ENCODE measurements at regions not wholly inside any gene's neighbourhood (a gene's known extent, or its start where the extent isn't known, plus 50 kb on each side); places are given as distances from the start of the nearest gene placed in this dataset.

DNA sequence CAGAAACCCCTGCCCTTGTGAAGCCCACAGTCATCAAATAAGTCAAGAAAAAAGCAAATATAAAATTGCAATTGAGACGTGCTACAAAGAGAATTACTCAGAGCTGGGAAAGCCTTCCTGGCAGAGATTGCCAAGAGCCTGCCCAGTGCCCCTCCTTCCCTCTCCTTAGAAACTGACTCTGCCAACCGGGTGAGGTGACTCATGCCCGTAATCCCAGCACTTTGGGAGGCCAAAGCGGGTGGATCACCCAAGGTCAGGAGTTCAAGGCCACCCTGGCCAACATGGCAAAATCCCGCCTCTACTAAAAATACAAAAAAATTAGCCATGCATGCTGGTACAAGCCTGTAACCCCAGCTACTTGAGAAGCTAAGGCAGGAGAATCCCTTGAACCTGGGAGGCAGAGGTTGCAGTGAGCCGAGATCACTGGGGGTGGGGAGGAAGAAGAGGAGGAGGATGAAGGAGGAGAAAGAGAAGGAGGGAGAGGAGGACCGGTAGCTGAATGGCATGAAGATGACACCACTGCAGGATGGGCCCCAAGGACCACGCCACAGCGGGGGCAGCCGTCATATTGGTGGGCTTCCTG lies 76.1 kb upstream of the RTL6 start:
- Histone ChIP-seq H3K27ac (no peak overlapping the region), H3K9me3 (peaks cover 0 to 14% (median 0%) of the 10 kb centered on the region in 4 donors), H3K27me3 (peaks cover 0 to 14% of the 10 kb centered on the region in 2 donors), H3K36me3 (no peaks in the 10 kb centered on the region), H3K4me3 (no peak overlapping the region), H3K4me1 (no peaks in the 10 kb centered on the region)
- no peak for DNase-seq (ENCODE audit: low spot score in 2 of 2)
- WGBS, 2 donors = 44 to 50% methylated on average over 10 of the region's 10 CpGs
- no peak for TF ChIP-seq EP300 (IDR thresholded peaks at IDR 0.05)
- no peak for TF ChIP-seq POLR2A (IDR thresholded peaks at IDR 0.05)
- no peak for TF ChIP-seq CTCF (IDR thresholded peaks at IDR 0.05)

DNA sequence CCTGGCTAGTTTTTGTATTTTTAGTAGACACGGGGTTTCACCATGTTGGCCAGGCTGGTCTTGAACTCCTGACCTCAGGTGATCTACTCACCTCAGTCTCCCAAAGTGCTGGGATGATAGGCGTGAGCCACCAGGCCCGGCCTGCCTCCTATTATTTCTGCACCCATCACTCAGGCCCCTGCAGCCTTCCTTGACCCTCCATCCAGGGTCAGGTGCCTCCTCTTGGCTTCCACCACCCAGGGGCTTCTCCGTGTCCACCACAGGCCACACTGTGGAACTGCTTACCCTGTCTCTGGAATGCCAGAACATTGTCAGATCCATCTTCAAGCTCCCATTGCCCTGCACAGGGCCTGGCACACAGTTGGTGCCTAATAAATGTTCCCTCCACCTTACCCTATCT lies 75.4 kb upstream of the RTL6 start:
- TF ChIP-seq EP300 (IDR thresholded peaks at IDR 0.05) (no peak), POLR2A (IDR thresholded peaks at IDR 0.05) (no peak), CTCF (IDR thresholded peaks at IDR 0.05) (no peak)
- H3K4me3 ChIP-seq = no peak overlapping the region
- H3K9me3 ChIP-seq = peaks cover 0 to 13% (median 0%) of the 10 kb centered on the region in 4 donors
- H3K4me1 ChIP-seq = no peaks in the 10 kb centered on the region
- no peak overlapping the region for H3K27ac ChIP-seq
- no peaks in the 10 kb centered on the region for H3K36me3 ChIP-seq
- peaks cover 0 to 14% of the 10 kb centered on the region in 2 donors for H3K27me3 ChIP-seq
- WGBS, 2 donors = 95 to 97% methylated on average over 4 of the region's 4 CpGs
- DNase-seq (ENCODE audit: low spot score in 2 of 2) = no peak

- Histone ChIP-seq H3K4me1 (no peaks in the 10 kb centered on the region), H3K27ac (no peak overlapping the region), H3K4me3 (no peak overlapping the region), H3K27me3 (peaks cover 0 to 14% of the 10 kb centered on the region in 2 donors), H3K9me3 (peaks cover 0 to 13% (median 0%) of the 10 kb centered on the region in 4 donors), H3K36me3 (no peaks in the 10 kb centered on the region)
- TF ChIP-seq CTCF (IDR thresholded peaks at IDR 0.05) (no peak), POLR2A (IDR thresholded peaks at IDR 0.05) (no peak), EP300 (IDR thresholded peaks at IDR 0.05) (no peak)
- no peak for DNase-seq (ENCODE audit: low spot score in 2 of 2)
- WGBS, 2 donors = 64 to 78% methylated on average over 12 to 13 of the region's 14 CpGs
Observed at GRCh38 chr22:44572414-44573207, 74.6 kb upstream of the RTL6 start.

DNA sequence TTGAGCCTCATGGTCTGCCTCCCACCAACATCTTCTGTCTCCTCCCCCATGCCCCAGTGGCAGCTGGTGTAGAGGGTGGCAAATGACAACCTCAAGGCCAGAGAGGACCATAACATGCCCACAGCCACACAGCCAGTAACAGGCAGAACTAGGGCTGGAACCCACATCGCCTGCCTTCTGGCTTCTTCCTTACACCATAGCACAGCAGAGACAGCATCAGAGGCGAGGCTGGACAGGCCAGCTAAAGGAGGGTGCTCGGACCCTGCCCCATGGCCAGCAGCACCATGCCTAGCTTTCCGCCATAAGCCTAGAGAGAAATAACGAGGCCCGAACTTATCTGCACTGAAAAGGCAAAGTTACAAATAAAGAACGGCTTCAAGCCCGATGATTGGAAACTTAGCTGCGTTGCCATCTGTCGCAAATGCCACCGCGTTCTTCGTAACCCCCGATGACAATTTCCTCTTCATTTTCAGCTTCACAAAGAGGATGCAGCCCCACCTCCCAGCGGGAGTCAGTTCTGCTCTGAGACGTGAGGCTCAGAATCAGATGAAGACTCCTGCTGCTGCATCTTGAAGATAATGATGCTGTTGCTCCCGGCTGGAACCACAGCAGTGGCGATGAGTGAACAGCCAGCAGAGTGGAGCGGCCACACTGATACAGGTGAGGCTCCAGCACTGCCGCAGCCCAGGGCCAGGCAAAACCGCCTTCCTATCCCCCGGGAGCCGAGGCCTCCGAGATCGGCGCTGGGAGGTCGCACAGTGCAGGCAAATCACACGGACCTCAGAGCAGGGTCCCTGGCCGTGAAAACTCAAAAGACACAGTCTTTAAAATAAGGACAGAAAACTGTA lies 73.8 kb upstream of the RTL6 start:
- no peaks in the 10 kb centered on the region for H3K4me1 ChIP-seq
- WGBS, 2 donors = 75 to 76% methylated on average over 29 of the region's 29 CpGs
- DNase-seq (ENCODE audit: low spot score in 2 of 2) = no peak
- no peak overlapping the region for H3K4me3 ChIP-seq
- H3K36me3 ChIP-seq = no peaks in the 10 kb centered on the region
- H3K9me3 ChIP-seq = peaks cover 0 to 13% (median 0%) of the 10 kb centered on the region in 4 donors
- H3K27me3 ChIP-seq = peaks cover 0 to 10% of the 10 kb centered on the region in 2 donors
- no peak overlapping the region for H3K27ac ChIP-seq
- TF ChIP-seq POLR2A (IDR thresholded peaks at IDR 0.05) (no peak), EP300 (IDR thresholded peaks at IDR 0.05) (no peak), CTCF (IDR thresholded peaks at IDR 0.05) (no peak)

All from tibial nerve (tissue), 4 donors.